SK-N-MC (cell line): ENCODE measurements at regions not wholly inside any gene's neighbourhood (a gene's known extent, or its start where the extent isn't known, plus 50 kb on each side); places are given as distances from the start of the nearest gene placed in this dataset.

Experiments
- EZH2 ChIP-seq: fragments of 200-600 bp; sonication (generic); IDR thresholded peaks from one replicate; pipeline ENCODE4 v1.6.1; 2017; ENCODE audit warnings: antibody characterized with exemption
- POLR2AphosphoS5 ChIP-seq: IDR thresholded peaks from 2 replicates; pipeline ENCODE4 v1.6.1; 2012; ENCODE audit warnings: mild to moderate bottlenecking, low read depth, low read length, borderline replicate concordance

- no peak for TF ChIP-seq POLR2AphosphoS5
- TF ChIP-seq EZH2, result no peak
Observed at GRCh38 chr5:89850513-89850865, 559.1 kb downstream of the CETN3 start.
